ENCODE measurements at regions not wholly inside any gene's neighbourhood (a gene's known extent, or its start where the extent isn't known, plus 50 kb on each side); places are given as distances from the start of the nearest gene placed in this dataset.

DNA sequence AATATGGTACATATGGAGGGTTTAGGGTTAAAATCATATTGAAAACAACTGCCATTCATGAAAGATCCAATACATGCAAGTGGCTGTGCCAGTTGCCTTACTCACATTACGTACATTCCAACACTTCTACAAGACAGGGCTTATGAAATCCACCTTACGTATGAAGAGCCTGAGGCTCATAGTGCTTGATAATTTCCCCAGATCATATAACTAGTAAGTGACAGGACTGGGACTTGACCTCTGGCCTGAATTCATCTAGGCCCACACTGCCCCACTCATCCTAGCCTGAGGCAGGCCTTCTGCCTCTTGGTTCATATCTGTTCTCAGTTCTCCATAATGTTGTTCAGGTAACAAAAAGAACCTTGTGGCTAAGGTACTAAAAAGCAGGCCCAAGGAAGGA lies 226.3 kb downstream of the FGF13 start:
- Histone ChIP-seq H2AFZ (ENCODE audit: low read depth, low read length) (no peak overlapping the region), H4K20me1 (ENCODE audit: insufficient read depth, low read length) (no peaks in the 10 kb centered on the region), H3K4me1 (ENCODE audit: insufficient read depth, low read length) (no peaks in the 10 kb centered on the region), H3K79me2 (ENCODE audit: insufficient read depth, low read length) (no peaks in the 10 kb centered on the region), H3K27ac (ENCODE audit: low read depth, low read length) (no peak overlapping the region), H3K4me2 (ENCODE audit: low read length) (no peak overlapping the region), H3K9ac (ENCODE audit: low read length) (no peak overlapping the region), H3K36me3 (ENCODE audit: insufficient read depth, low read length) (no peaks in the 10 kb centered on the region), H3K9me3 (ENCODE audit: insufficient read depth, low read depth, low read length) (no peaks in the 10 kb centered on the region), H3K4me3 (ENCODE audit: insufficient read depth, low read depth, low read length) (no peak overlapping the region), H3K27me3 (ENCODE audit: insufficient read depth, low read length) (no peaks in the 10 kb centered on the region)
- no peak for DNase-seq (ENCODE audit: low read depth)
- TF ChIP-seq, protein P1, sequence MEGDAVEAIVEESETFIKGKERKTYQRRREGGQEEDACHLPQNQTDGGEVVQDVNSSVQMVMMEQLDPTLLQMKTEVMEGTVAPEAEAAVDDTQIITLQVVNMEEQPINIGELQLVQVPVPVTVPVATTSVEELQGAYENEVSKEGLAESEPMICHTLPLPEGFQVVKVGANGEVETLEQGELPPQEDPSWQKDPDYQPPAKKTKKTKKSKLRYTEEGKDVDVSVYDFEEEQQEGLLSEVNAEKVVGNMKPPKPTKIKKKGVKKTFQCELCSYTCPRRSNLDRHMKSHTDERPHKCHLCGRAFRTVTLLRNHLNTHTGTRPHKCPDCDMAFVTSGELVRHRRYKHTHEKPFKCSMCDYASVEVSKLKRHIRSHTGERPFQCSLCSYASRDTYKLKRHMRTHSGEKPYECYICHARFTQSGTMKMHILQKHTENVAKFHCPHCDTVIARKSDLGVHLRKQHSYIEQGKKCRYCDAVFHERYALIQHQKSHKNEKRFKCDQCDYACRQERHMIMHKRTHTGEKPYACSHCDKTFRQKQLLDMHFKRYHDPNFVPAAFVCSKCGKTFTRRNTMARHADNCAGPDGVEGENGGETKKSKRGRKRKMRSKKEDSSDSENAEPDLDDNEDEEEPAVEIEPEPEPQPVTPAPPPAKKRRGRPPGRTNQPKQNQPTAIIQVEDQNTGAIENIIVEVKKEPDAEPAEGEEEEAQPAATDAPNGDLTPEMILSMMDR (IDR thresholded peaks at IDR 0.05; ENCODE audit: insufficient read depth, low read depth, low read length) = no peak
- no peak for TF ChIP-seq EZH2 (IDR thresholded peaks at IDR 0.05; ENCODE audit: insufficient read depth, low read length)
- no peak overlapping the region for H3K4me3 Mint-ChIP-seq (ENCODE audit: unreplicated experiment)
- H3K9me3 Mint-ChIP-seq (ENCODE audit: unreplicated experiment) = no peaks in the 10 kb centered on the region
- FAIRE-seq = peak; percentile 56
- H3K27me3 Mint-ChIP-seq (ENCODE audit: low read depth, unreplicated experiment) = peaks cover 3% of the 10 kb centered on the region
- no peaks in the 10 kb centered on the region for H3K4me1 Mint-ChIP-seq (ENCODE audit: low read depth, unreplicated experiment)
- H3K27ac Mint-ChIP-seq (ENCODE audit: unreplicated experiment) = no peak overlapping the region
- H3K36me3 Mint-ChIP-seq (ENCODE audit: low read depth, unreplicated experiment) = no peaks in the 10 kb centered on the region

DNA sequence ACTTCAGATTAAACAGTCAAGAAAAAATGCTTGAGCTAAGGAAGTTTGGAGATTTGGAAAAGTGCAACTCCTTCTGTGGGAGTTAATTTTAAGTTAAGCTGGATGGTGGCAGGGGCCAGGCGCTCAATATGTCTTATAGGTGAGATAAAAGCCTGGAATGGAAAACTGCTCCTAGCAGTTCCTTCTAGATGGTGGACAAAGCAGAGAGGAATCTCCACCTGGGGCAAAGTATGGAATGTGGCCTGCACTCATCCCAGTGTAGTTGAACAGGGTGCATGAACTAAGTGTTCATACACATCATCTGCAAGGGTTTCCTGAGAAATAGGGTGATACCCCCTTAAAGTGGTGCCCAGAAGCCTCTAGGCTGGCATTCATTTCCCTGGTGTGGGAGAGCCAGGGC lies 227.1 kb downstream of the FGF13 start:
- Histone ChIP-seq H3K36me3 (ENCODE audit: insufficient read depth, low read length) (no peaks in the 10 kb centered on the region), H3K4me2 (ENCODE audit: low read length) (no peak overlapping the region), H3K4me1 (ENCODE audit: insufficient read depth, low read length) (no peaks in the 10 kb centered on the region), H3K27ac (ENCODE audit: low read depth, low read length) (no peak overlapping the region), H2AFZ (ENCODE audit: low read depth, low read length) (no peak overlapping the region), H4K20me1 (ENCODE audit: insufficient read depth, low read length) (no peaks in the 10 kb centered on the region), H3K79me2 (ENCODE audit: insufficient read depth, low read length) (no peaks in the 10 kb centered on the region), H3K4me3 (ENCODE audit: insufficient read depth, low read depth, low read length) (no peak overlapping the region), H3K9me3 (ENCODE audit: insufficient read depth, low read depth, low read length) (no peaks in the 10 kb centered on the region), H3K9ac (ENCODE audit: low read length) (no peak overlapping the region), H3K27me3 (ENCODE audit: insufficient read depth, low read length) (no peaks in the 10 kb centered on the region)
- no peaks in the 10 kb centered on the region for H3K4me1 Mint-ChIP-seq (ENCODE audit: low read depth, unreplicated experiment)
- H3K27ac Mint-ChIP-seq (ENCODE audit: unreplicated experiment) = no peak overlapping the region
- no peaks in the 10 kb centered on the region for H3K36me3 Mint-ChIP-seq (ENCODE audit: low read depth, unreplicated experiment)
- TF ChIP-seq, protein P1 (IDR thresholded peaks at IDR 0.05; ENCODE audit: insufficient read depth, low read depth, low read length) = no peak
- peaks cover 3% of the 10 kb centered on the region for H3K27me3 Mint-ChIP-seq (ENCODE audit: low read depth, unreplicated experiment)
- no peaks in the 10 kb centered on the region for H3K9me3 Mint-ChIP-seq (ENCODE audit: unreplicated experiment)
- no peak overlapping the region for H3K4me3 Mint-ChIP-seq (ENCODE audit: unreplicated experiment)
- DNase-seq (ENCODE audit: low read depth) (no peak), FAIRE-seq (no peak)

- Histone ChIP-seq H2AFZ (ENCODE audit: low read depth, low read length) (no peak overlapping the region), H3K27ac (ENCODE audit: low read depth, low read length) (no peak overlapping the region), H3K9me3 (ENCODE audit: insufficient read depth, low read depth, low read length) (no peaks in the 10 kb centered on the region), H3K4me3 (ENCODE audit: insufficient read depth, low read depth, low read length) (no peak overlapping the region), H3K79me2 (ENCODE audit: insufficient read depth, low read length) (no peaks in the 10 kb centered on the region), H4K20me1 (ENCODE audit: insufficient read depth, low read length) (no peaks in the 10 kb centered on the region), H3K27me3 (ENCODE audit: insufficient read depth, low read length) (no peaks in the 10 kb centered on the region), H3K9ac (ENCODE audit: low read length) (no peak overlapping the region), H3K4me1 (ENCODE audit: insufficient read depth, low read length) (no peaks in the 10 kb centered on the region), H3K36me3 (ENCODE audit: insufficient read depth, low read length) (no peaks in the 10 kb centered on the region), H3K4me2 (ENCODE audit: low read length) (no peak overlapping the region)
- no peaks in the 10 kb centered on the region for H3K9me3 Mint-ChIP-seq (ENCODE audit: unreplicated experiment)
- H3K27ac Mint-ChIP-seq (ENCODE audit: unreplicated experiment) = no peak overlapping the region
- TF ChIP-seq EZH2 (IDR thresholded peaks at IDR 0.05; ENCODE audit: insufficient read depth, low read length) = no peak
- TF ChIP-seq, protein P1 (IDR thresholded peaks at IDR 0.05; ENCODE audit: insufficient read depth, low read depth, low read length) = no peak
- DNase-seq (ENCODE audit: low read depth) (no peak), FAIRE-seq (no peak)
- no peaks in the 10 kb centered on the region for H3K36me3 Mint-ChIP-seq (ENCODE audit: low read depth, unreplicated experiment)
- no peak overlapping the region for H3K4me3 Mint-ChIP-seq (ENCODE audit: unreplicated experiment)
- no peaks in the 10 kb centered on the region for H3K4me1 Mint-ChIP-seq (ENCODE audit: low read depth, unreplicated experiment)
- H3K27me3 Mint-ChIP-seq (ENCODE audit: low read depth, unreplicated experiment) = no peaks in the 10 kb centered on the region
Measured at GRCh38 chrX:138481649-138482048, 229.9 kb downstream of the FGF13 start.

Measured in astrocyte (in vitro differentiated cells and primary cell).